COR-L47 (cell line): ENCODE measurements at regions not wholly inside any gene's neighbourhood (a gene's known extent, or its start where the extent isn't known, plus 50 kb on each side); places are given as distances from the start of the nearest gene placed in this dataset.
"Not testable (repeated sequence)": the region's sequence is repeated elsewhere in the genome, so short reads cannot be mapped to it uniquely, and the experiment has no call there.

ENCODE experiments used
- DNase-seq: peaks from one replicate; lab custom pipeline; 2025; lab: John Stamatoyannopoulos, UW

- DNase-seq: no peak
Observed at GRCh38 chr4:165767671-165768070, 105.4 kb upstream of the TLL1 start.

GRCh38 chr4:165768281-165768680 is 104.8 kb upstream of the TLL1 start:
- DNase-seq: no peak

- no peak for DNase-seq
Observed at GRCh38 chr4:165774326-165774725, 98.7 kb upstream of the TLL1 start.

GRCh38 chr4:165779950-165780670 is 92.9 kb upstream of the TLL1 start:
- DNase-seq: no peak

GRCh38 chr4:165780735-165781134 is 92.3 kb upstream of the TLL1 start:
- no peak for DNase-seq

GRCh38 chr4:165782623-165783022 is 90.4 kb upstream of the TLL1 start:
- no peak for DNase-seq

GRCh38 chr4:165783626-165784025 is 89.4 kb upstream of the TLL1 start:
- no peak for DNase-seq

GRCh38 chr4:165784672-165785071 is 88.4 kb upstream of the TLL1 start:
- DNase-seq: peak; percentile 81

- no peak for DNase-seq
Observed at GRCh38 chr4:165785337-165785736, 87.7 kb upstream of the TLL1 start.

GRCh38 chr4:165787516-165788274 is 85.3 kb upstream of the TLL1 start:
- no peak for DNase-seq

GRCh38 chr4:165788686-165789463 is 84.2 kb upstream of the TLL1 start:
- no peak for DNase-seq

- DNase-seq: no peak
Observed at GRCh38 chr4:165793236-165793635, 79.8 kb upstream of the TLL1 start.

GRCh38 chr4:165794834-165795233 is 78.2 kb upstream of the TLL1 start:
- DNase-seq: no peak

- DNase-seq: no peak
Observed at GRCh38 chr4:165799384-165799815, 73.6 kb upstream of the TLL1 start.

- DNase-seq: no peak
Observed at GRCh38 chr4:165802452-165802851, 70.6 kb upstream of the TLL1 start.

GRCh38 chr4:165803005-165803404 is 70.0 kb upstream of the TLL1 start:
- no peak for DNase-seq

- no peak for DNase-seq
Observed at GRCh38 chr4:165805406-165805805, 67.6 kb upstream of the TLL1 start.

GRCh38 chr4:165806613-165807012 is 66.4 kb upstream of the TLL1 start:
- DNase-seq: no peak

GRCh38 chr4:165810726-165811125 is 62.3 kb upstream of the TLL1 start:
- no peak for DNase-seq

- no peak for DNase-seq
Observed at GRCh38 chr4:165813606-165814005, 59.4 kb upstream of the TLL1 start.

GRCh38 chr4:165814256-165815020 is 58.6 kb upstream of the TLL1 start:
- peak; percentile 26 for DNase-seq

GRCh38 chr4:165819126-165819525 is 53.9 kb upstream of the TLL1 start:
- DNase-seq: not testable (repeated sequence)
